ENCODE measurements at regions not wholly inside any gene's neighbourhood (a gene's known extent, or its start where the extent isn't known, plus 50 kb on each side); places are given as distances from the start of the nearest gene placed in this dataset.

DNA sequence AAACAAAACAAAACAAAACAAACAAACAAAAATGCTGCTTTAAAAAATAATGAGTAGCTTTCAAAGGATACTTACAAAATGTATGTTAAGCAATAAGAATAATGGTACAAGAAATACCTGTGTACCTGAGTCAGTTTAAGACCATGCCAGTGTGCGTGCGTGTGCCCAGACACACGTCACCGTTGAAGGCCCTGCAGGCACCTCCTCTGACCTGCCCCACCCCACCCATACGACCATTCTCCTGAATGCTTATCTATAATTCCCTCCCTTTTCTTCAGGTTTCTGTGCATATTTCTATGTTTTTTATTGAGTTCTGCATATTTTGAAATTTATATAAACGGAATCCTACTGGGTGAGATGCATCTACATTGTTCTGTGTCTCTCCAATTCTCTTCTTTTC is 374.2 kb upstream of the KLF6 start:
- TF ChIP-seq, protein P1, sequence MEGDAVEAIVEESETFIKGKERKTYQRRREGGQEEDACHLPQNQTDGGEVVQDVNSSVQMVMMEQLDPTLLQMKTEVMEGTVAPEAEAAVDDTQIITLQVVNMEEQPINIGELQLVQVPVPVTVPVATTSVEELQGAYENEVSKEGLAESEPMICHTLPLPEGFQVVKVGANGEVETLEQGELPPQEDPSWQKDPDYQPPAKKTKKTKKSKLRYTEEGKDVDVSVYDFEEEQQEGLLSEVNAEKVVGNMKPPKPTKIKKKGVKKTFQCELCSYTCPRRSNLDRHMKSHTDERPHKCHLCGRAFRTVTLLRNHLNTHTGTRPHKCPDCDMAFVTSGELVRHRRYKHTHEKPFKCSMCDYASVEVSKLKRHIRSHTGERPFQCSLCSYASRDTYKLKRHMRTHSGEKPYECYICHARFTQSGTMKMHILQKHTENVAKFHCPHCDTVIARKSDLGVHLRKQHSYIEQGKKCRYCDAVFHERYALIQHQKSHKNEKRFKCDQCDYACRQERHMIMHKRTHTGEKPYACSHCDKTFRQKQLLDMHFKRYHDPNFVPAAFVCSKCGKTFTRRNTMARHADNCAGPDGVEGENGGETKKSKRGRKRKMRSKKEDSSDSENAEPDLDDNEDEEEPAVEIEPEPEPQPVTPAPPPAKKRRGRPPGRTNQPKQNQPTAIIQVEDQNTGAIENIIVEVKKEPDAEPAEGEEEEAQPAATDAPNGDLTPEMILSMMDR (IDR thresholded peaks at IDR 0.05): no peak
- no peak for TF ChIP-seq POLR2A (IDR thresholded peaks at IDR 0.05)

Data from testis (tissue), 2 donors.